IMR-90 (cell line): ENCODE measurements at regions not wholly inside any gene's neighbourhood (a gene's known extent, or its start where the extent isn't known, plus 50 kb on each side); places are given as distances from the start of the nearest gene placed in this dataset.

Experiments used
- ATAC-seq: fragments of 200-7000 bp; cut with Tn5 transposase; 2 replicates; pipeline ENCODE4 v1.9.1; 2020; ENCODE audit warnings: low read depth, mild to moderate bottlenecking, moderate library complexity
- BruUV-seq: library from RNA; stranded (reverse); fragments of 400-500 nt; replicated peaks from 2 replicates; lab custom pipeline; 2021; lab: Mats Ljungman, UMichigan
- CTCF ChIA-PET: fragments of 300-600 bp; formaldehyde crosslinking; extraction: SDS; loops from one replicate; lab custom pipeline; 2021; ENCODE audit warnings: antibody characterized with exemption; lab: Yijun Ruan, JAX
- POLR2A ChIA-PET: fragments of 300-600 bp; sonication (Branson Sonifier 250); formaldehyde crosslinking; loops from one replicate; lab custom pipeline; 2022; ENCODE audit warnings: antibody characterized with exemption; ENCODE audit not compliant: unreplicated experiment; lab: Charles Lee
- DNase-seq: peaks from one replicate; pipeline ENCODE4 v3.0.0; 2013
- H2AFZ ChIP-seq: replicated peaks from 2 replicates; pipeline ENCODE3; 2013; ENCODE audit warnings: low read length, mild to moderate bottlenecking; ENCODE audit not compliant: poor library complexity
- H2AK5ac ChIP-seq: 2 replicates; pipeline ENCODE4 v1.6.1; 2013; ENCODE audit warnings: low read depth, low read length, inconsistent platforms
- H2AK9ac ChIP-seq: replicated peaks from 2 replicates; pipeline ENCODE3; 2013; ENCODE audit warnings: mild to moderate bottlenecking, low read depth, low read length, moderate library complexity; ENCODE audit not compliant: poor library complexity
- H2BK120ac ChIP-seq: 2 replicates; pipeline ENCODE4 v1.6.1; 2013; ENCODE audit warnings: low read depth, low read length, inconsistent platforms
- H2BK15ac ChIP-seq: 3 replicates; pipeline ENCODE4 v1.6.1; 2013; ENCODE audit warnings: low read depth, low read length, inconsistent platforms
- H2BK20ac ChIP-seq: 2 replicates; pipeline ENCODE4 v1.6.1; 2013; ENCODE audit warnings: low read depth, mild to moderate bottlenecking, inconsistent platforms, low read length, moderate library complexity
- H2BK5ac ChIP-seq: 2 replicates; pipeline ENCODE4 v1.6.1; 2013; ENCODE audit warnings: mild to moderate bottlenecking, low read depth, low read length, inconsistent platforms; ENCODE audit not compliant: poor library complexity, severe bottlenecking
- H3K14ac ChIP-seq: replicated peaks from 2 replicates; pipeline ENCODE4 v1.6.1; 2013; ENCODE audit warnings: low read depth, low read length, inconsistent platforms
- H3K18ac ChIP-seq: 2 replicates; pipeline ENCODE4 v1.6.1; 2013; ENCODE audit warnings: low read depth, low read length, control low read depth
- H3K23ac ChIP-seq: 2 replicates; pipeline ENCODE4 v1.6.1; 2013; ENCODE audit warnings: low read depth, low read length, inconsistent platforms
- H3K27ac ChIP-seq: 2 replicates; pipeline ENCODE4 v1.5.1; 2013; ENCODE audit warnings: mild to moderate bottlenecking, control low read depth, low read length; ENCODE audit not compliant: insufficient read depth
- H3K27me3 ChIP-seq: 2 replicates; pipeline ENCODE4 v1.6.1; 2013; ENCODE audit warnings: low read length; ENCODE audit not compliant: control insufficient read depth, insufficient read depth
- H3K36me3 ChIP-seq: 2 replicates; pipeline ENCODE4 v1.6.1; 2013; ENCODE audit warnings: low read length, mixed read lengths; ENCODE audit not compliant: control insufficient read depth, insufficient read depth
- H3K4ac ChIP-seq: 2 replicates; pipeline ENCODE4 v1.6.1; 2013; ENCODE audit warnings: low read depth, low read length, inconsistent platforms
- H3K4me1 ChIP-seq: 2 replicates; pipeline ENCODE4 v1.6.1; 2013; ENCODE audit warnings: low read length, mixed read lengths; ENCODE audit not compliant: control insufficient read depth, insufficient read depth
- H3K4me2 ChIP-seq: 2 replicates; pipeline ENCODE4 v1.6.1; 2013; ENCODE audit warnings: low read depth, mild to moderate bottlenecking, control low read depth, low read length, moderate library complexity
- H3K4me3 ChIP-seq: 2 replicates; pipeline ENCODE4 v1.5.1; 2013; ENCODE audit warnings: low read depth, mild to moderate bottlenecking, control low read depth, low read length, moderate library complexity; ENCODE audit not compliant: insufficient read depth
- H3K56ac ChIP-seq: 2 replicates; pipeline ENCODE4 v1.6.1; 2013; ENCODE audit warnings: low read length, inconsistent platforms; ENCODE audit not compliant: insufficient read depth; ENCODE audit errors: extremely low read depth
- H3K79me1 ChIP-seq, 2 experiments: 2 replicates each; pipeline ENCODE4 v1.6.1; 2013; ENCODE audit warnings: low read length in 2 of 2, inconsistent platforms in 1 of 2, low read depth in 1 of 2
- H3K9ac ChIP-seq: 2 replicates; pipeline ENCODE4 v1.6.1; 2013; ENCODE audit warnings: low read depth, low read length, control low read depth
- H3K9me1 ChIP-seq: 2 replicates; pipeline ENCODE4 v1.6.1; 2013; ENCODE audit warnings: low read length, inconsistent platforms; ENCODE audit not compliant: insufficient read depth
- H3K9me3 ChIP-seq: 2 replicates; pipeline ENCODE4 v1.6.1; 2013; ENCODE audit warnings: low read length; ENCODE audit not compliant: control insufficient read depth, insufficient read depth
- H4K20me1 ChIP-seq: 2 replicates; pipeline ENCODE4 v1.6.1; 2013; ENCODE audit warnings: low read length, inconsistent platforms; ENCODE audit not compliant: insufficient read depth
- H4K5ac ChIP-seq: 2 replicates; pipeline ENCODE4 v1.6.1; 2013; ENCODE audit warnings: mild to moderate bottlenecking, low read depth, low read length, control low read depth
- H4K8ac ChIP-seq, 2 experiments: 2 replicates each; pipeline ENCODE4 v1.6.1; 2013; ENCODE audit warnings: low read depth in 2 of 2, low read length in 2 of 2, control low read depth in 1 of 2, inconsistent platforms in 1 of 2
- H4K91ac ChIP-seq: 2 replicates; pipeline ENCODE4 v1.6.1; 2013; ENCODE audit warnings: low read depth, low read length, inconsistent platforms; ENCODE audit not compliant: insufficient read depth
- BHLHE40 ChIP-seq: fragments of 150-350 bp; IDR thresholded peaks from 2 replicates; pipeline ENCODE4 v1.6.1; 2016; ENCODE audit warnings: mild to moderate bottlenecking, low read depth, low read length
- CHD1 ChIP-seq: IDR thresholded peaks from 2 replicates; pipeline ENCODE4 v1.6.1; 2012; ENCODE audit warnings: low read depth, low read length, improper control_type of control experiment
- CTCF ChIP-seq: conservative IDR thresholded peaks from 2 replicates; pipeline ENCODE4 v1.5.1; 2012; ENCODE audit warnings: mild to moderate bottlenecking, low read depth, low read length, improper control_type of control experiment
- ELK1 ChIP-seq: fragments of 150-350 bp; IDR thresholded peaks from 2 replicates; pipeline ENCODE4 v1.6.1; 2016; ENCODE audit warnings: low read depth, mild to moderate bottlenecking, low read length, moderate library complexity, borderline replicate concordance
- FOS ChIP-seq: fragments of 150-350 bp; IDR thresholded peaks from 2 replicates; pipeline ENCODE4 v1.6.1; 2016; ENCODE audit warnings: low read depth, low read length
- MAFK ChIP-seq: IDR thresholded peaks from 2 replicates; pipeline ENCODE4 v1.6.1; 2012; ENCODE audit warnings: low read depth, low read length, improper control_type of control experiment
- MXI1 ChIP-seq: IDR thresholded peaks from 2 replicates; pipeline ENCODE4 v1.6.1; 2012; ENCODE audit warnings: low read depth, mild to moderate bottlenecking, low read length, moderate library complexity, borderline replicate concordance
- NFE2L2 ChIP-seq: fragments of 150-350 bp; IDR thresholded peaks from 2 replicates; pipeline ENCODE4 v1.6.1; 2016; ENCODE audit warnings: low read depth, mild to moderate bottlenecking, low read length
- POLR2A ChIP-seq: IDR thresholded peaks from 2 replicates; pipeline ENCODE4 v1.6.1; 2012; ENCODE audit warnings: mild to moderate bottlenecking, low read depth, low read length
- RAD21 ChIP-seq: IDR thresholded peaks from 2 replicates; pipeline ENCODE4 v1.6.1; 2012; ENCODE audit warnings: low read length, improper control_type of control experiment
- RFX5 ChIP-seq: IDR thresholded peaks from 2 replicates; pipeline ENCODE4 v1.8.0; 2012; ENCODE audit warnings: low read depth, mild to moderate bottlenecking, low read length, moderate library complexity
- USF2 ChIP-seq: fragments of 150-350 bp; IDR thresholded peaks from 2 replicates; pipeline ENCODE4 v1.6.1; 2017; ENCODE audit warnings: mild to moderate bottlenecking, antibody characterized with exemption, low read length, low read depth
- WGBS, 2 experiments: methylation state at CpG; one replicate each; pipeline versions ENCODE4 v1.1.5 to v1.1.7; 2013; ENCODE audit warnings: missing lambda C conversion rate in 2 of 2; ENCODE audit not compliant: insufficient read length in 1 of 2; ENCODE audit errors: extremely low coverage in 2 of 2; 5-methylcytosine and 5-hydroxymethylcytosine counted together
- dilution Hi-C: fragments of 300-500 bp; cut with HindIII; formaldehyde crosslinking; loops from one replicate; pipeline ENCODE4 v1.14.3; 2018; ENCODE audit warnings: low sequenced_read_pairs; ENCODE audit not compliant: unreplicated experiment
- in situ Hi-C: fragments of 300-500 bp; cut with MboI; formaldehyde crosslinking; loops from 3 replicates; pipeline ENCODE4 v1.14.3; 2019; ENCODE audit warnings: low sequenced_read_pairs, inconsistent platforms, mixed read lengths
- intact Hi-C: fragments of 100-400 bp; cut with micrococcal nuclease; formaldehyde crosslinking; loops from 2 replicates; pipeline ENCODE4 v1.10.0; 2022

- Histone ChIP-seq H2BK5ac (no peak overlapping the region), H4K8ac (no peak overlapping the region), H3K4me3 (no peak overlapping the region), H3K14ac (no peak overlapping the region), H2AK9ac (no peak overlapping the region), H3K18ac (no peak overlapping the region), H3K56ac (no peak overlapping the region), H4K5ac (no peak overlapping the region), H3K4me2 (no peak overlapping the region), H3K4me1 (peaks cover 2% of the 10 kb centered on the region; the same call in 1 of the 2 replicates), H2BK15ac (no peak overlapping the region), H2AFZ (no peak overlapping the region), H3K9me1 (no peaks in the 10 kb centered on the region), H3K9me3 (no peaks in the 10 kb centered on the region), H2AK5ac (no peak overlapping the region), H3K79me1 (no peaks in the 10 kb centered on the region), H2BK20ac (no peak overlapping the region), H3K23ac (no peak overlapping the region), H3K9ac (no peak overlapping the region), H3K4ac (no peak overlapping the region), H4K20me1 (no peaks in the 10 kb centered on the region), H3K27me3 (peaks cover 19% of the 10 kb centered on the region), H2BK120ac (no peak overlapping the region), H3K27ac (no peak overlapping the region), H3K36me3 (no peaks in the 10 kb centered on the region), H4K91ac (no peak overlapping the region)
- POLR2A ChIA-PET, result no interaction called here
- DNase-seq (no peak), ATAC-seq (no peak)
- in situ Hi-C loops, result no loop called here
- dilution Hi-C loops, result no loop called here
- no TSS peak for BruUV-seq
- TF ChIP-seq RAD21 (no peak), USF2 (no peak), BHLHE40 (no peak), MAFK (no peak), FOS (no peak), ELK1 (no peak), NFE2L2 (no peak), RFX5 (no peak), CTCF (no peak), MXI1 (no peak), POLR2A (no peak), CHD1 (no peak)
- intact Hi-C loops, result no loop called here
- WGBS, 2 experiments, result no CpG with 5 or more reads among the region's 3 CpGs
- CTCF ChIA-PET, result no interaction called here
Measured at GRCh38 chr6:15881150-15881549, 218.3 kb upstream of the DTNBP1 start.
